ENCODE measurements at regions not wholly inside any gene's neighbourhood (a gene's known extent, or its start where the extent isn't known, plus 50 kb on each side); places are given as distances from the start of the nearest gene placed in this dataset.

GRCh38 chr5:117665121-117665520, 1090.5 kb upstream of the SEMA6A start:
- Histone ChIP-seq H3K36me3 (ENCODE audit: control insufficient read depth, insufficient read depth, low read length) (no peaks in the 10 kb centered on the region), H3K4me3 (ENCODE audit: low read depth, low read length) (no peak overlapping the region), H3K27me3 (ENCODE audit: control insufficient read depth, insufficient read depth, low read length) (no peaks in the 10 kb centered on the region)
- DNase-seq (ENCODE audit: low read depth), result no peak
- TF ChIP-seq CTCF (IDR thresholded peaks at IDR 0.05; ENCODE audit: insufficient read depth, low read length, poor library complexity, severe bottlenecking), result no peak

- Histone ChIP-seq H3K36me3 (ENCODE audit: control insufficient read depth, insufficient read depth, low read length) (no peaks in the 10 kb centered on the region), H3K27me3 (ENCODE audit: control insufficient read depth, insufficient read depth, low read length) (no peaks in the 10 kb centered on the region), H3K4me3 (ENCODE audit: low read depth, low read length) (no peak overlapping the region)
- no peak for DNase-seq (ENCODE audit: low read depth)
- TF ChIP-seq CTCF (IDR thresholded peaks at IDR 0.05; ENCODE audit: insufficient read depth, low read length, poor library complexity, severe bottlenecking), result no peak
Measured at GRCh38 chr5:117662361-117662760, 1087.7 kb upstream of the SEMA6A start.

GRCh38 chr5:117657541-117657940, 1082.9 kb upstream of the SEMA6A start:
- TF ChIP-seq CTCF (IDR thresholded peaks at IDR 0.05; ENCODE audit: insufficient read depth, low read length, poor library complexity, severe bottlenecking), result no peak
- Histone ChIP-seq H3K4me3 (ENCODE audit: low read depth, low read length) (no peak overlapping the region), H3K27me3 (ENCODE audit: control insufficient read depth, insufficient read depth, low read length) (no peaks in the 10 kb centered on the region), H3K36me3 (ENCODE audit: control insufficient read depth, insufficient read depth, low read length) (no peaks in the 10 kb centered on the region)
- DNase-seq (ENCODE audit: low read depth), result no peak

- DNase-seq (ENCODE audit: low read depth), result no peak
- Histone ChIP-seq H3K27me3 (ENCODE audit: control insufficient read depth, insufficient read depth, low read length) (no peaks in the 10 kb centered on the region), H3K4me3 (ENCODE audit: low read depth, low read length) (no peak overlapping the region), H3K36me3 (ENCODE audit: control insufficient read depth, insufficient read depth, low read length) (no peaks in the 10 kb centered on the region)
- no peak for TF ChIP-seq CTCF (IDR thresholded peaks at IDR 0.05; ENCODE audit: insufficient read depth, low read length, poor library complexity, severe bottlenecking)
Measured at GRCh38 chr5:117652958-117653280, 1078.3 kb upstream of the SEMA6A start.

- DNase-seq (ENCODE audit: low read depth), result no peak
- no peak for TF ChIP-seq CTCF (IDR thresholded peaks at IDR 0.05; ENCODE audit: insufficient read depth, low read length, poor library complexity, severe bottlenecking)
- H3K27me3 ChIP-seq (ENCODE audit: control insufficient read depth, insufficient read depth, low read length), result no peaks in the 10 kb centered on the region
- H3K4me3 ChIP-seq (ENCODE audit: low read depth, low read length), result no peak overlapping the region
- no peaks in the 10 kb centered on the region for H3K36me3 ChIP-seq (ENCODE audit: control insufficient read depth, insufficient read depth, low read length)
Measured at GRCh38 chr5:117652036-117652957, 1077.7 kb upstream of the SEMA6A start.

GRCh38 chr5:117649821-117650220, 1075.2 kb upstream of the SEMA6A start:
- TF ChIP-seq CTCF (IDR thresholded peaks at IDR 0.05; ENCODE audit: insufficient read depth, low read length, poor library complexity, severe bottlenecking), result no peak
- Histone ChIP-seq H3K4me3 (ENCODE audit: low read depth, low read length) (no peak overlapping the region), H3K27me3 (ENCODE audit: control insufficient read depth, insufficient read depth, low read length) (no peaks in the 10 kb centered on the region), H3K36me3 (ENCODE audit: control insufficient read depth, insufficient read depth, low read length) (no peaks in the 10 kb centered on the region)
- no peak for DNase-seq (ENCODE audit: low read depth)

All from kidney epithelial cell (primary cell).